ENCODE measurements at regions not wholly inside any gene's neighbourhood (a gene's known extent, or its start where the extent isn't known, plus 50 kb on each side); places are given as distances from the start of the nearest gene placed in this dataset.

GRCh38 chr4:45568694-45569093, 555.2 kb downstream of the GABRG1 start:
- H3K27ac ChIP-seq, result no peak overlapping the region
- TF ChIP-seq POLR2A (IDR thresholded peaks at IDR 0.05) (no peak), EP300 (IDR thresholded peaks at IDR 0.05) (no peak), CTCF (IDR thresholded peaks at IDR 0.05) (no peak), POLR2AphosphoS5 (IDR thresholded peaks at IDR 0.05) (no peak)
- WGBS, 5 donors, result 51 to 63% (median 54%) methylated on average over 3 of the region's 3 CpGs

GRCh38 chr4:45566896-45567603, 556.8 kb downstream of the GABRG1 start:
- Histone ChIP-seq H3K27me3 (no peaks in the 10 kb centered on the region), H3K36me3 (no peaks in the 10 kb centered on the region), H3K27ac (no peak overlapping the region), H3K4me1 (no peaks in the 10 kb centered on the region), H3K9me3 (peaks cover 0 to 6% (median 0%) of the 10 kb centered on the region in 4 donors), H3K4me3 (no peak overlapping the region)
- 79 to 89% (median 86%) methylated on average over 10 to 19 of the region's 19 CpGs for WGBS, 5 donors
- intact Hi-C loops (cut with DNase I; ENCODE audit: low total_unique reads), result no loop called here
- no peak for DNase-seq
- no peak for TF ChIP-seq POLR2A (IDR thresholded peaks at IDR 0.05)
- TF ChIP-seq POLR2AphosphoS5 (IDR thresholded peaks at IDR 0.05), result no peak
- no peak for TF ChIP-seq EP300 (IDR thresholded peaks at IDR 0.05)
- TF ChIP-seq CTCF (IDR thresholded peaks at IDR 0.05), result no peak

More at GRCh38 chr4:45568694-45569093, 555.2 kb downstream of the GABRG1 start:
- Histone ChIP-seq H3K4me3 (no peak overlapping the region), H3K27me3 (no peaks in the 10 kb centered on the region), H3K4me1 (no peaks in the 10 kb centered on the region), H3K9me3 (peaks cover 0 to 6% (median 0%) of the 10 kb centered on the region in 4 donors), H3K36me3 (no peaks in the 10 kb centered on the region)
- intact Hi-C loops (cut with DNase I; ENCODE audit: low total_unique reads), result no loop called here
- DNase-seq, result no peak

- TF ChIP-seq POLR2A (IDR thresholded peaks at IDR 0.05) (no peak), EP300 (IDR thresholded peaks at IDR 0.05) (no peak), POLR2AphosphoS5 (IDR thresholded peaks at IDR 0.05) (no peak), CTCF (IDR thresholded peaks at IDR 0.05) (no peak)
- 46 to 69% (median 64%) methylated on average over 1 of the region's 1 CpG for WGBS, 5 donors
- H3K36me3 ChIP-seq, result no peaks in the 10 kb centered on the region
- peak in 1 of 2 donors; percentile 17 for DNase-seq
- H3K4me3 ChIP-seq, result no peak overlapping the region
- no peaks in the 10 kb centered on the region for H3K4me1 ChIP-seq
- no peaks in the 10 kb centered on the region for H3K27me3 ChIP-seq
- H3K27ac ChIP-seq, result no peak overlapping the region
- intact Hi-C loops (cut with DNase I; ENCODE audit: low total_unique reads), result no loop called here
- H3K9me3 ChIP-seq, result no peaks in the 10 kb centered on the region
Observed at GRCh38 chr4:45554423-45554822, 569.4 kb downstream of the GABRG1 start.

GRCh38 chr4:45550766-45551366, 573.0 kb downstream of the GABRG1 start:
- DNase-seq, result peak in 1 of 2 donors; percentile 8
- no peak overlapping the region for H3K4me3 ChIP-seq

More at GRCh38 chr4:45550766-45551366, 573.0 kb downstream of the GABRG1 start:
- Histone ChIP-seq H3K36me3 (no peaks in the 10 kb centered on the region), H3K27ac (no peak overlapping the region), H3K27me3 (no peaks in the 10 kb centered on the region), H3K9me3 (no peaks in the 10 kb centered on the region), H3K4me1 (no peaks in the 10 kb centered on the region)
- intact Hi-C loops (cut with DNase I; ENCODE audit: low total_unique reads), result no loop called here
- WGBS, 5 donors, result 25 to 40% (median 38%) methylated on average over 4 of the region's 4 CpGs
- no peak for TF ChIP-seq POLR2AphosphoS5 (IDR thresholded peaks at IDR 0.05)
- TF ChIP-seq EP300 (IDR thresholded peaks at IDR 0.05), result no peak
- TF ChIP-seq POLR2A (IDR thresholded peaks at IDR 0.05), result no peak
- no peak for TF ChIP-seq CTCF (IDR thresholded peaks at IDR 0.05)

Data from stomach (tissue), 8 donors.